A549 (cell line): ENCODE measurements at regions not wholly inside any gene's neighbourhood (a gene's known extent, or its start where the extent isn't known, plus 50 kb on each side); places are given as distances from the start of the nearest gene placed in this dataset.

Experiments
- CTCF ChIP-seq: fragments of >200 bp; sonication (Bioruptor Twin); formaldehyde crosslinking; IDR thresholded peaks from 3 replicates; pipeline ENCODE4 v1.5.1; 2016
- EP300 ChIP-seq, 2 experiments: fragments of >200 bp; sonication (Bioruptor Twin); formaldehyde crosslinking; IDR thresholded peaks; 2 replicates in 1 of 2; 3 replicates in 1 of 2; pipeline ENCODE4 v1.6.1; 2016 to 2017
- ESRRA ChIP-seq: fragments of 150-350 bp; IDR thresholded peaks from 2 replicates; pipeline ENCODE4 v1.6.1; 2014; ENCODE audit warnings: mild to moderate bottlenecking, low read length, borderline replicate concordance
- FOSL2 ChIP-seq, 2 experiments: fragments of 450-650 bp in 1 of 2; fragments of >200 bp in 1 of 2; sonication (Bioruptor Twin) in 1 of 2; formaldehyde crosslinking; IDR thresholded peaks; 2 replicates each; pipeline versions ENCODE4 v1.5.0 to v1.6.1; 2016 to 2020; ENCODE audit warnings: mild to moderate bottlenecking in 1 of 2, moderate library complexity in 1 of 2
- HDAC2 ChIP-seq: fragments of 200-600 bp; sonication (generic); IDR thresholded peaks from 2 replicates; pipeline ENCODE4 v1.6.1; 2016
- JUN ChIP-seq, 2 experiments: fragments of >200 bp; sonication (Bioruptor Twin); formaldehyde crosslinking; IDR thresholded peaks; 2 replicates in 1 of 2; 3 replicates in 1 of 2; pipeline ENCODE4 v1.6.1; 2016 to 2017
- NPAS2 ChIP-seq: fragments of 250-450 bp; sonication (Bioruptor Pico); IDR thresholded peaks from 2 replicates; pipeline ENCODE4 v1.8.0; 2022; ENCODE audit warnings: mild to moderate bottlenecking, moderate library complexity, borderline replicate concordance
- POLR2A ChIP-seq: IDR thresholded peaks from 2 replicates; pipeline ENCODE4 v1.6.1; 2012; ENCODE audit warnings: mild to moderate bottlenecking, low read length
- POLR2AphosphoS2 ChIP-seq: conservative IDR thresholded peaks from 2 replicates; pipeline ENCODE4 v1.6.1; 2012; ENCODE audit warnings: low read length, improper control_type of control experiment, inconsistent platforms
- RFX5 ChIP-seq: fragments of 450-650 bp; IDR thresholded peaks from 2 replicates; pipeline ENCODE4 v1.7.1; 2014; ENCODE audit warnings: antibody characterized with exemption, mild to moderate bottlenecking, moderate library complexity
- SMC3 ChIP-seq: fragments of >200 bp; sonication (Bioruptor Twin); formaldehyde crosslinking; IDR thresholded peaks from 3 replicates; pipeline ENCODE4 v1.6.1; 2018; ENCODE audit warnings: inconsistent platforms
- TF ChIP-seq, protein P1 (sequence below): IDR thresholded peaks from 2 replicates; pipeline ENCODE4 v1.6.1; 2012

DNA sequence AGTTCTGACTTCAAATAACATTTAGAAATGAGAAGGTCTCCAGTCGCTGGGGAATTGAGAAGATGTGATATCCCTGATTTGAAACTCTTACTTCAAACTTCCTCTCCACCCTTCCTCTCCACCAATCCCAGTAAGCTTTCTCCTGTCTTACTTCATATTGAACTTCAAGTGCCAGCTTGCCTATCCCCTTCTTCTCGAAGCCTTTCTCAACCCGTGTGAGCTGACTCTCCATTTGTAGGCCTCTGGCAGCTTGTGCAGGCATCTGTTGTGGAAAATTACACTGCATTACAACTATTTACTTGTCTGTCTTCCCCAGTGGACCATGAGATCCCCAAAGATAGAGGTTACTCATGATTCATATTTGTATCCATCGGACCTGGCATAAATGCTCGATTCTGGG is 280.8 kb upstream of the CDH5 start:
- TF ChIP-seq POLR2A (no peak), CTCF (no peak), ESRRA (no peak), HDAC2 (no peak), SMC3 (no peak), FOSL2 (IDR thresholded peaks at IDR 0.05) (no peak), FOSL2 (CRISPR knock-in tag; IDR thresholded peaks at IDR 0.05) (no peak), EP300 (IDR thresholded peaks at IDR 0.05) (no peak), POLR2AphosphoS2 (no peak), JUN (IDR thresholded peaks at IDR 0.05) (no peak), NPAS2 (no peak), RFX5 (no peak)
- TF ChIP-seq, protein P1, sequence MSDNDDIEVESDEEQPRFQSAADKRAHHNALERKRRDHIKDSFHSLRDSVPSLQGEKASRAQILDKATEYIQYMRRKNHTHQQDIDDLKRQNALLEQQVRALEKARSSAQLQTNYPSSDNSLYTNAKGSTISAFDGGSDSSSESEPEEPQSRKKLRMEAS = no peak
